SH-SY5Y (cell line): ENCODE measurements at regions not wholly inside any gene's neighbourhood (a gene's known extent, or its start where the extent isn't known, plus 50 kb on each side); places are given as distances from the start of the nearest gene placed in this dataset.

ENCODE experiments used
- GATA2 ChIP-seq: IDR thresholded peaks from 2 replicates; pipeline ENCODE4 v1.6.1; 2011; ENCODE audit warnings: mild to moderate bottlenecking, low read depth, low read length
- GATA3 ChIP-seq: IDR thresholded peaks from 2 replicates; pipeline ENCODE4 v1.6.1; 2011; ENCODE audit warnings: low read depth, mild to moderate bottlenecking, low read length, moderate library complexity

DNA sequence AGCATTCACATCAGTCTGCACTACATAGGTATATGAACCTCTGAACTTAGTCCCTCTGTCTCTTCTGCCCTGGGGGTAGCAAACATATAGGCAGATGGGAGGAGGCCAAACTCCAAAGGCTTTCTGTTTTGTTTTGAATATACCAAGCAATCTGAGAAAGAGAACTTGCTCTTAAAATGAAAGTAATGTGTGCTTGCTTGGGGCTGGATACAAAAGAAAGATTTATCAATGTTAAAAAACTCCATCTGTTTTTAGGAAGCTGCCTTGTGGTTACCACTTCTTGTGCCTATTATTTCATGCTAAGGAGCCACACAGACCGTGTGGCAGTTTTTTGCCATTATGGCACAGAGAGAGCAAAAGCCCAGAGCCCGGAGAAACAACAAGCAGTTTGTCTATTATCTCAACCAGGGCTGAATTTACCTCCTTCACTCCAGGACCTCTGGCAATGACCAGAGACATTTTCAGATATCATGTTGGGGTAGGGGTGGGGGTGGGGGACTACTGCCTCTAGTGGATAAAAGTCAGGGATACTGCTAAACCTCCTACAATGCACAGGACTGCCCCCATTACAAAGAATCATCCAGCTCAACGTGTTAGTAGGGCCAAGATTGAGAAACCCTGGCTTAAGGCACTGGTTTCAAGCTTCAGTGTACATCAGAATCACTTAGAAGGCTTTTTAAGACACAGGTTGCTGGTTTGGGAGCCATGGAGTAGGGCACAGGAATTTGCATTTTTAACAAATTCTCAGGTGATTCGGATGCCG is 124.2 kb downstream of the APIP start:
- TF ChIP-seq GATA2, result no peak
- no peak for TF ChIP-seq GATA3
